ENCODE measurements at regions not wholly inside any gene's neighbourhood (a gene's known extent, or its start where the extent isn't known, plus 50 kb on each side); places are given as distances from the start of the nearest gene placed in this dataset.

DNA sequence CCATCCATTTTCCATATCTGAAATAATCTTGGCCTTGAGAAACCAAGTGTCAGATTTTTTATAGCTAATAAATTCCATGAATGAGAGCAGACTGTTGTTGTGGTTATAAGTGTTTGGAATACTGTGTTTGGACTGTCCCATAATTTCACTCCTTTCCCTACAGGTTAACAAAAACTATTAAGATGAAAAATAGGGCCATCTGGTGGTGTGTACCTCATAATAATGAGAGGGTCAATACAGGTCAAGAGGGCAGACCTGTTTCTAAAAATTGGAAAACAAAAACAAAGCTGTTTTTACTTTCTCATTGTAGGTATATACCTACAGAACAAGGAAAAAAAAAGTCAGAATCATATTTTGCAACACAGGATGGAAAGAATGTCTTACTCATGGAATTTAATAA is 553.8 kb upstream of the SGO1 start:
- DNase-seq, result no peak
- Histone ChIP-seq H3K27me3 (replicated peaks; ENCODE audit: control insufficient read depth, insufficient read depth, low read length) (no peaks in the 10 kb centered on the region), H3K9me3 (no peaks in the 10 kb centered on the region), H3K4me1 (no peaks in the 10 kb centered on the region), H3K36me3 (ENCODE audit: control insufficient read depth, insufficient read depth, low read length) (no peaks in the 10 kb centered on the region), H3K4me3 (ENCODE audit: low read depth, low read length) (no peak overlapping the region)
- POLR2A ChIA-PET, result no interaction called here
- Mint-ChIP-seq H3K4me1 (ENCODE audit: low read depth, unreplicated experiment) (no peaks in the 10 kb centered on the region), H3K36me3 (ENCODE audit: insufficient read depth, unreplicated experiment) (no peaks in the 10 kb centered on the region), H3K27me3 (ENCODE audit: insufficient read depth, unreplicated experiment) (no peaks in the 10 kb centered on the region), H3K4me3 (ENCODE audit: unreplicated experiment) (no peak overlapping the region), H3K9me3 (ENCODE audit: unreplicated experiment) (no peaks in the 10 kb centered on the region), H3K27ac (ENCODE audit: unreplicated experiment) (no peak overlapping the region)
- no TSS peak for BruUV-seq (replicated peaks)
- intact Hi-C loops (cut with micrococcal nuclease; ENCODE audit: unreplicated experiment), result loop anchor here (1.0 to 10.0 kb wide), 2 partner anchors 228 to 515 kb away; no protein-coding TSS in a partner anchor
- no peak for TF ChIP-seq CTCF (IDR thresholded peaks at IDR 0.05; ENCODE audit: insufficient read depth in 1 of 2, low read depth in 1 of 2, low read length in 1 of 2, severe bottlenecking in 1 of 2, unreplicated experiment in 1 of 2)
- CTCF ChIA-PET, result no interaction called here

DNA sequence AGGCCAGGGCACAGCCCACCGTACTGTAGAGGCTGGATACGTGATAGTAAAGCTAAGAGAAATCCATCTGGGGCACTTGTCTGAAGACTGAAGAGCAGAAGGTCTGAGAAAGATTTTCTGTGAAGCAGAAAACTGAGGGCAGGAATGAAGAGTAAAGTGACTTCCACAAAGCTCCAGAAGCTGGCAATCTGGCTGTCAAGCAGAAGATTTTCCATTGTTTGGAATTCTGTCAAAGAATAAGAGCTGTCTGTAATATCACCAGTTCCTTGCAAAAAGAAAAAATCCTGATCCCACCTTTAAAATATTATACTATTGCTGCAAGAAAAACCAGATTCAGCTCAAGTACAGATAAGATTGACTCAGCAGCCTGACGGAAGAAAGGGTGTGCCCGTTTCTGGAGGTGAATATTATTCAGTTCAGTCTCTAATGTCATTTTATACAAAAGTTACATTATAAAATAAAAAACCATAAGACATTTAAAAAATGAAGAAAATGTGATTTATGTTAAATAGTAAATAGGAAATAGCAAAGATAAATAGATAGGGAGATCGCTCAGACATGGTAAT is 550.4 kb upstream of the SGO1 start:
- H3K9me3 ChIP-seq, result no peaks in the 10 kb centered on the region
- no peaks in the 10 kb centered on the region for H3K4me1 ChIP-seq
- intact Hi-C loops (cut with micrococcal nuclease; ENCODE audit: unreplicated experiment), result loop anchor here (10.0 kb wide), 1 partner anchor 512 kb away; no protein-coding TSS in a partner anchor
- no peaks in the 10 kb centered on the region for H3K27me3 Mint-ChIP-seq (ENCODE audit: insufficient read depth, unreplicated experiment)
- no peak overlapping the region for H3K4me3 Mint-ChIP-seq (ENCODE audit: unreplicated experiment)
- DNase-seq, result no peak
- no peak for TF ChIP-seq CTCF (IDR thresholded peaks at IDR 0.05; ENCODE audit: insufficient read depth in 1 of 2, low read depth in 1 of 2, low read length in 1 of 2, severe bottlenecking in 1 of 2, unreplicated experiment in 1 of 2)
- no peaks in the 10 kb centered on the region for H3K36me3 Mint-ChIP-seq (ENCODE audit: insufficient read depth, unreplicated experiment)
- H3K36me3 ChIP-seq (ENCODE audit: control insufficient read depth, insufficient read depth, low read length), result no peaks in the 10 kb centered on the region
- H3K4me1 Mint-ChIP-seq (ENCODE audit: low read depth, unreplicated experiment), result no peaks in the 10 kb centered on the region
- CTCF ChIA-PET, result no interaction called here
- no peak overlapping the region for H3K27ac Mint-ChIP-seq (ENCODE audit: unreplicated experiment)
- no TSS peak for BruUV-seq (replicated peaks)
- H3K9me3 Mint-ChIP-seq (ENCODE audit: unreplicated experiment), result no peaks in the 10 kb centered on the region
- H3K27me3 ChIP-seq (replicated peaks; ENCODE audit: control insufficient read depth, insufficient read depth, low read length), result no peaks in the 10 kb centered on the region
- POLR2A ChIA-PET, result no interaction called here
- H3K4me3 ChIP-seq (ENCODE audit: low read depth, low read length), result no peak overlapping the region

DNA sequence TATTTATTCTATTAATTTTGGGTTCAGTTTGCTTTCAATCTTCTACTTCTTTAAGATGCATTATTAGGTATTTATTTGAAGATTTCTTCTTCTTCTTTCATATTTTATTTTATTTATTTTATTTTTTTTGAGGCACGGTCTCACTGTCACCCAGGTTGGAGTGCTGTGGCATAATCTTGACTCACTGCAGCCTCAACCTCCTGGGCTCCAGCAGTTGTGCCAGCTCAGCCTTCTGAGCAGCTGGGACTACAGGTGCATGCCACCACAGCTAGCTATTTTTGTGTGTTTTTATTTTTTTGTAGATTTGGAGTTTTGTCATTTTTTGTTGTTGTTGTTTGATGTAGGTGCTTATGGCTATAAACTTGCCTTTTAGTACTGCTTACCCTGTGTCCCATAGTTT is 543.2 kb upstream of the SGO1 start:
- BruUV-seq (replicated peaks), result no TSS peak
- H3K36me3 ChIP-seq (ENCODE audit: control insufficient read depth, insufficient read depth, low read length), result no peaks in the 10 kb centered on the region
- Mint-ChIP-seq H3K27me3 (ENCODE audit: insufficient read depth, unreplicated experiment) (no peaks in the 10 kb centered on the region), H3K9me3 (ENCODE audit: unreplicated experiment) (no peaks in the 10 kb centered on the region), H3K4me1 (ENCODE audit: low read depth, unreplicated experiment) (no peaks in the 10 kb centered on the region), H3K4me3 (ENCODE audit: unreplicated experiment) (no peak overlapping the region), H3K27ac (ENCODE audit: unreplicated experiment) (no peak overlapping the region), H3K36me3 (ENCODE audit: insufficient read depth, unreplicated experiment) (no peaks in the 10 kb centered on the region)
- CTCF ChIA-PET, result no interaction called here
- DNase-seq, result no peak
- no peak overlapping the region for H3K4me3 ChIP-seq (ENCODE audit: low read depth, low read length)
- H3K9me3 ChIP-seq, result no peaks in the 10 kb centered on the region
- H3K27me3 ChIP-seq (replicated peaks; ENCODE audit: control insufficient read depth, insufficient read depth, low read length), result no peaks in the 10 kb centered on the region
- TF ChIP-seq CTCF (IDR thresholded peaks at IDR 0.05; ENCODE audit: insufficient read depth in 1 of 2, low read depth in 1 of 2, low read length in 1 of 2, severe bottlenecking in 1 of 2, unreplicated experiment in 1 of 2), result no peak
- H3K4me1 ChIP-seq, result no peaks in the 10 kb centered on the region
- POLR2A ChIA-PET, result no interaction called here
- intact Hi-C loops (cut with micrococcal nuclease; ENCODE audit: unreplicated experiment), result no loop called here

All from Caco-2 (cell line).